ENCODE measurements at regions not wholly inside any gene's neighbourhood (a gene's known extent, or its start where the extent isn't known, plus 50 kb on each side); places are given as distances from the start of the nearest gene placed in this dataset.

GRCh38 chr1:193520472-193520871 is 334.1 kb upstream of the B3GALT2 start:
- Histone ChIP-seq H3K27ac (ENCODE audit: low read length) (no peak overlapping the region), H3K4me3 (ENCODE audit: low read length) (no peak overlapping the region), H3K36me3 (ENCODE audit: insufficient read depth, low read length) (no peaks in the 10 kb centered on the region), H3K79me2 (ENCODE audit: low read length) (no peaks in the 10 kb centered on the region), H3K9me2 (replicated peaks; ENCODE audit: insufficient read depth, low read length) (no peaks in the 10 kb centered on the region), H2AFZ (ENCODE audit: low read length) (no peak overlapping the region), H3K9me3 (ENCODE audit: low read length) (no peaks in the 10 kb centered on the region), H4K20me1 (ENCODE audit: insufficient read depth, low read depth, low read length) (no peaks in the 10 kb centered on the region), H3K9ac (ENCODE audit: low read length) (no peak overlapping the region), H3K4me1 (ENCODE audit: low read length) (no peaks in the 10 kb centered on the region), H3K4me2 (ENCODE audit: low read depth, low read length, poor library complexity, severe bottlenecking) (no peak overlapping the region), H3K27me3 (ENCODE audit: low read length) (no peaks in the 10 kb centered on the region)
- DNase-seq = no peak

- Histone ChIP-seq H3K9ac (ENCODE audit: low read length) (no peak overlapping the region), H4K20me1 (ENCODE audit: insufficient read depth, low read depth, low read length) (no peaks in the 10 kb centered on the region), H3K4me3 (ENCODE audit: low read length) (no peak overlapping the region), H3K9me2 (replicated peaks; ENCODE audit: insufficient read depth, low read length) (no peaks in the 10 kb centered on the region), H3K36me3 (ENCODE audit: insufficient read depth, low read length) (no peaks in the 10 kb centered on the region), H3K27ac (ENCODE audit: low read length) (no peak overlapping the region), H3K79me2 (ENCODE audit: low read length) (no peaks in the 10 kb centered on the region), H3K4me2 (ENCODE audit: low read depth, low read length, poor library complexity, severe bottlenecking) (no peak overlapping the region), H3K27me3 (ENCODE audit: low read length) (no peaks in the 10 kb centered on the region), H3K9me3 (ENCODE audit: low read length) (no peaks in the 10 kb centered on the region), H3K4me1 (ENCODE audit: low read length) (no peaks in the 10 kb centered on the region), H2AFZ (ENCODE audit: low read length) (no peak overlapping the region)
- DNase-seq = peak; percentile 44
These were observed 333.5 kb upstream of the B3GALT2 start for GRCh38 chr1:193519922-193520321.

- no peaks in the 10 kb centered on the region for H3K9me3 ChIP-seq (ENCODE audit: low read length)
- H4K20me1 ChIP-seq (ENCODE audit: insufficient read depth, low read depth, low read length) = no peaks in the 10 kb centered on the region
- no peak overlapping the region for H3K4me2 ChIP-seq (ENCODE audit: low read depth, low read length, poor library complexity, severe bottlenecking)
- no peaks in the 10 kb centered on the region for H3K9me2 ChIP-seq (replicated peaks; ENCODE audit: insufficient read depth, low read length)
- H3K36me3 ChIP-seq (ENCODE audit: insufficient read depth, low read length) = no peaks in the 10 kb centered on the region
- H2AFZ ChIP-seq (ENCODE audit: low read length) = no peak overlapping the region
- H3K4me1 ChIP-seq (ENCODE audit: low read length) = no peaks in the 10 kb centered on the region
- no peak overlapping the region for H3K27ac ChIP-seq (ENCODE audit: low read length)
- no peak overlapping the region for H3K4me3 ChIP-seq (ENCODE audit: low read length)
- no peak overlapping the region for H3K9ac ChIP-seq (ENCODE audit: low read length)
- no peaks in the 10 kb centered on the region for H3K79me2 ChIP-seq (ENCODE audit: low read length)
- no peaks in the 10 kb centered on the region for H3K27me3 ChIP-seq (ENCODE audit: low read length)
- DNase-seq = no peak
These were observed 330.5 kb upstream of the B3GALT2 start for GRCh38 chr1:193516755-193517388.

- H2AFZ ChIP-seq (ENCODE audit: low read length) = no peak overlapping the region
- DNase-seq = no peak
- H3K9ac ChIP-seq (ENCODE audit: low read length) = no peak overlapping the region
- no peaks in the 10 kb centered on the region for H3K4me1 ChIP-seq (ENCODE audit: low read length)
- H3K27ac ChIP-seq (ENCODE audit: low read length) = no peak overlapping the region
- H3K9me2 ChIP-seq (replicated peaks; ENCODE audit: insufficient read depth, low read length) = no peaks in the 10 kb centered on the region
- H3K79me2 ChIP-seq (ENCODE audit: low read length) = no peaks in the 10 kb centered on the region
- no peaks in the 10 kb centered on the region for H4K20me1 ChIP-seq (ENCODE audit: insufficient read depth, low read depth, low read length)
- no peak overlapping the region for H3K4me2 ChIP-seq (ENCODE audit: low read depth, low read length, poor library complexity, severe bottlenecking)
- no peaks in the 10 kb centered on the region for H3K27me3 ChIP-seq (ENCODE audit: low read length)
- H3K4me3 ChIP-seq (ENCODE audit: low read length) = no peak overlapping the region
- no peaks in the 10 kb centered on the region for H3K9me3 ChIP-seq (ENCODE audit: low read length)
- H3K36me3 ChIP-seq (ENCODE audit: insufficient read depth, low read length) = no peaks in the 10 kb centered on the region
These were observed 328.0 kb upstream of the B3GALT2 start for GRCh38 chr1:193514397-193514796.

GRCh38 chr1:193513032-193513431 is 326.6 kb upstream of the B3GALT2 start:
- Histone ChIP-seq H3K9ac (ENCODE audit: low read length) (no peak overlapping the region), H2AFZ (ENCODE audit: low read length) (no peak overlapping the region), H4K20me1 (ENCODE audit: insufficient read depth, low read depth, low read length) (no peaks in the 10 kb centered on the region), H3K27me3 (ENCODE audit: low read length) (no peaks in the 10 kb centered on the region), H3K4me2 (ENCODE audit: low read depth, low read length, poor library complexity, severe bottlenecking) (no peak overlapping the region), H3K4me3 (ENCODE audit: low read length) (no peak overlapping the region), H3K9me2 (replicated peaks; ENCODE audit: insufficient read depth, low read length) (no peaks in the 10 kb centered on the region), H3K79me2 (ENCODE audit: low read length) (no peaks in the 10 kb centered on the region), H3K9me3 (ENCODE audit: low read length) (no peaks in the 10 kb centered on the region), H3K36me3 (ENCODE audit: insufficient read depth, low read length) (no peaks in the 10 kb centered on the region), H3K4me1 (ENCODE audit: low read length) (no peaks in the 10 kb centered on the region), H3K27ac (ENCODE audit: low read length) (no peak overlapping the region)
- DNase-seq = no peak

- no peaks in the 10 kb centered on the region for H3K27me3 ChIP-seq (ENCODE audit: low read length)
- no peaks in the 10 kb centered on the region for H3K79me2 ChIP-seq (ENCODE audit: low read length)
- no peak overlapping the region for H3K27ac ChIP-seq (ENCODE audit: low read length)
- H3K9ac ChIP-seq (ENCODE audit: low read length) = no peak overlapping the region
- H3K4me2 ChIP-seq (ENCODE audit: low read depth, low read length, poor library complexity, severe bottlenecking) = no peak overlapping the region
- no peaks in the 10 kb centered on the region for H3K4me1 ChIP-seq (ENCODE audit: low read length)
- DNase-seq = no peak
- H3K9me3 ChIP-seq (ENCODE audit: low read length) = no peaks in the 10 kb centered on the region
- no peak overlapping the region for H3K4me3 ChIP-seq (ENCODE audit: low read length)
- no peak overlapping the region for H2AFZ ChIP-seq (ENCODE audit: low read length)
- H4K20me1 ChIP-seq (ENCODE audit: insufficient read depth, low read depth, low read length) = no peaks in the 10 kb centered on the region
- no peaks in the 10 kb centered on the region for H3K36me3 ChIP-seq (ENCODE audit: insufficient read depth, low read length)
- no peaks in the 10 kb centered on the region for H3K9me2 ChIP-seq (replicated peaks; ENCODE audit: insufficient read depth, low read length)
These were observed 318.5 kb upstream of the B3GALT2 start for GRCh38 chr1:193504920-193505319.

- no peaks in the 10 kb centered on the region for H4K20me1 ChIP-seq (ENCODE audit: insufficient read depth, low read depth, low read length)
- H3K36me3 ChIP-seq (ENCODE audit: insufficient read depth, low read length) = no peaks in the 10 kb centered on the region
- no peak for DNase-seq
- H3K4me2 ChIP-seq (ENCODE audit: low read depth, low read length, poor library complexity, severe bottlenecking) = no peak overlapping the region
- H3K27me3 ChIP-seq (ENCODE audit: low read length) = no peaks in the 10 kb centered on the region
- H3K4me3 ChIP-seq (ENCODE audit: low read length) = no peak overlapping the region
- H3K9ac ChIP-seq (ENCODE audit: low read length) = no peak overlapping the region
- H3K9me3 ChIP-seq (ENCODE audit: low read length) = no peaks in the 10 kb centered on the region
- no peak overlapping the region for H2AFZ ChIP-seq (ENCODE audit: low read length)
- no peaks in the 10 kb centered on the region for H3K79me2 ChIP-seq (ENCODE audit: low read length)
- no peaks in the 10 kb centered on the region for H3K9me2 ChIP-seq (replicated peaks; ENCODE audit: insufficient read depth, low read length)
- no peak overlapping the region for H3K27ac ChIP-seq (ENCODE audit: low read length)
- no peaks in the 10 kb centered on the region for H3K4me1 ChIP-seq (ENCODE audit: low read length)
These were observed 311.8 kb upstream of the B3GALT2 start for GRCh38 chr1:193498088-193498655.

- Histone ChIP-seq H3K4me1 (ENCODE audit: low read length) (no peaks in the 10 kb centered on the region), H3K4me2 (ENCODE audit: low read depth, low read length, poor library complexity, severe bottlenecking) (no peak overlapping the region), H3K27me3 (ENCODE audit: low read length) (no peaks in the 10 kb centered on the region), H2AFZ (ENCODE audit: low read length) (no peak overlapping the region), H3K9ac (ENCODE audit: low read length) (no peak overlapping the region), H3K27ac (ENCODE audit: low read length) (no peak overlapping the region), H3K9me2 (replicated peaks; ENCODE audit: insufficient read depth, low read length) (no peaks in the 10 kb centered on the region), H3K36me3 (ENCODE audit: insufficient read depth, low read length) (no peaks in the 10 kb centered on the region), H3K4me3 (ENCODE audit: low read length) (no peak overlapping the region), H4K20me1 (ENCODE audit: insufficient read depth, low read depth, low read length) (no peaks in the 10 kb centered on the region), H3K79me2 (ENCODE audit: low read length) (no peaks in the 10 kb centered on the region), H3K9me3 (ENCODE audit: low read length) (no peaks in the 10 kb centered on the region)
- DNase-seq = no peak
These were observed 308.0 kb upstream of the B3GALT2 start for GRCh38 chr1:193494368-193494767.

Data from Karpas-422 (cell line).